Fibroblast of pulmonary artery (primary cell): ENCODE measurements at regions not wholly inside any gene's neighbourhood (a gene's known extent, or its start where the extent isn't known, plus 50 kb on each side); places are given as distances from the start of the nearest gene placed in this dataset.

Experiments used
- DNase-seq: peaks from one replicate; pipeline ENCODE4 v3.0.0-alpha.2; 2010; ENCODE audit warnings: low read depth
- H3K4me3 ChIP-seq: replicated peaks from 2 replicates; pipeline ENCODE4 v1.5.1; 2011; ENCODE audit warnings: low read depth, mild to moderate bottlenecking, control low read depth, low read length, moderate library complexity
- CTCF ChIP-seq: IDR thresholded peaks from 2 replicates; pipeline ENCODE4 v1.5.1; 2011; ENCODE audit warnings: mild to moderate bottlenecking, control low read depth, low read length, inconsistent platforms; ENCODE audit errors: missing control alignments

GRCh38 chr2:102975996-102976975 lies 214.5 kb downstream of the TMEM182 start:
- TF ChIP-seq CTCF: peak; percentile 11
- no peak overlapping the region for H3K4me3 ChIP-seq
- peak; percentile 2 for DNase-seq

GRCh38 chr2:102977426-102978090 lies 215.7 kb downstream of the TMEM182 start:
- DNase-seq: no peak
- no peak overlapping the region for H3K4me3 ChIP-seq
- TF ChIP-seq CTCF: no peak

- H3K4me3 ChIP-seq: no peak overlapping the region
- TF ChIP-seq CTCF: no peak
Observed at GRCh38 chr2:102978091-102978490, 216.3 kb downstream of the TMEM182 start.

DNA sequence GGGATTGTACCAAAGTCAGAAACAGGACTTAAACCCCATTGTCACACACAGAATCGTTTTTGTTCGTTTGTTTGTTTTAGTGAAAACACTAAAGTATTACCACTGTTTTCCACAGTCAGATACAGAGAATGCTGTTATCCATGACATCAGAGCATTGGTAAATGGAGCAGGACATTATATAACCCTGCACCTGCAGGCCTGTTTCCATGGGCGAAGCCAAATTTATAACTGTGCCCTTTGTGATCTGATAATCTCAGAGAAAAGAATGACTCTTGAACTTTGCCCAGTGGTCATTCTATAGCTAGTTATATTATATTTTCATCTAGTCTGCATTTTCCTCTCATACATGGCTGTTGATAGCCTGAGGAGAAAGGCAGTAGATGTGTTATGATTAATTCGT lies 217.6 kb downstream of the TMEM182 start:
- H3K4me3 ChIP-seq: no peak overlapping the region
- no peak for TF ChIP-seq CTCF
- no peak for DNase-seq

More at GRCh38 chr2:102978091-102978490, 216.3 kb downstream of the TMEM182 start:
- DNase-seq: no peak

DNA sequence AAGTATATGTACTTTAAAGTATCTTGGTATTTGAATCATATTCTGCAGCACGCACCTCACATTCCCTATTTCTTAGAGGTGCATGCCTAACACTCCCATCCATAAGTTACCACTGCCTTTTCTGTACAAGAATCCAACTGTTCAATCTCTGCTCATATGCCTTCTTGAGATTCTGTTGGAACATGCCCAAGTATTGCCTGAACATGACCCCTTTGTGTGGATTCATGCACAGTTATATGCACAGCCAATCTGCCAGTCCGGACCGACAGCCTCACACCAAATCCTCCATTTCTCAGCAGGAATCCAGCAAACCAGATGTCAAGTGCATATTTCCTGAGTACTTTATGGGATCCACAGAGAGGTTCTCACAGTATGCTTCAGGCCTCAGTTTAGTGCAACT lies 222.0 kb downstream of the TMEM182 start:
- no peak for TF ChIP-seq CTCF
- no peak for DNase-seq
- H3K4me3 ChIP-seq: no peak overlapping the region

DNA sequence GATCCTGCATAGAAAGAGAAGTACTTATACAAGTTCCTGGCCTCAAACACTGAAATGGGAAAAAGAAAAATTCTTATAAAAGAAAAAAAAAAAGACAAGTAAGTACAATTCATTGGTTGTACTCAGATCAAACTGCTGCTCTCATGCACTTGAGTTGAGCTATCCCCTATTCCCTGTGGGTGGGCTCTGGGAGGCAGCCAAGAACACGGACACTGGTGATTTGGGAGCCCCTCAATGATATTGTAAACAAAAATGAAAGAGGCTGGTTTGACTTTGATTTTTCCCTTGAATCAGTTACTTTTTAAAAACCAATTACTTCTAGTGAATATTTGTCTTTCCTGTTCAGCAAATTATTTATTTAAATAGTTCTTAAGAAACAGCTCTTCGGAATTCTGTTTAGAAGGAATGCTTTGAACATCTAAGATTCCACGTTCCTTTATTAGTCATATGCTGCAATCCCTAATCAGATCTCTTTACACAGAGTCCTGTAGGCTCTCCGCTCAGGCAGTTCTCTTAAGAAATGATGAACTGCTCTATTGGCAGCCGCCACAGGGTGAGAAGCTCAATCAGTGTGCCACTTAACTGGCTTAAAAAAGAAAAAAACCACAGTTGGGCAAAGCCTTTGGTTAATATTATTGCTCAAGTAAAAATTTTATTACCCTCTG lies 225.1 kb downstream of the TMEM182 start:
- DNase-seq: no peak
- no peak for TF ChIP-seq CTCF
- H3K4me3 ChIP-seq: no peak overlapping the region
